ENCODE measurements at regions not wholly inside any gene's neighbourhood (a gene's known extent, or its start where the extent isn't known, plus 50 kb on each side); places are given as distances from the start of the nearest gene placed in this dataset.

DNA sequence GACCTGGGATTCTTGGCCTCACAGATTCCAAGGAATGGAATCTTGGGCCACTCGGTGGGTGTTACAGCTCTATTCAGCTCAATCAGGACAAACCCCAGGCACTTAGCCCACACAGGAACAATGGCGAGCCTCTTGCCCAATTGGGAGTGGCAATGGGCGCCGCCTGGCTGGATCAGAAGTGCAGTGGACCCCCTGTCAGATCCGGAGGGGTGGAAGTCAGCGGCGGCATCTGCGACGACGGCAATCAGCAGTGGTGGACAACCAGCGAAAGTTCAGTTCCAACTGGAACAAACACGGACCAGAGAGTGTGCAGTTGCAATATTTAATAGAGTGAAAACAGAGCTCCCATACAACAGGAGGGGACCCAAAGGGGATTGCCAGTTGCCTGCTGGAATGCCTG lies 378.3 kb downstream of the CDH9 start:
- no peak for TF ChIP-seq EP300 (IDR thresholded peaks at IDR 0.05)
- no peak for TF ChIP-seq CTCF (IDR thresholded peaks at IDR 0.05)

Measured in sigmoid colon (tissue), 4 donors.